ENCODE measurements at regions not wholly inside any gene's neighbourhood (a gene's known extent, or its start where the extent isn't known, plus 50 kb on each side); places are given as distances from the start of the nearest gene placed in this dataset.

- DNase-seq (ENCODE audit: low spot score), result no peak
- no peak overlapping the region for H3K27ac ChIP-seq
- ChIA-PET CTCF (interaction anchor here (0.6 kb wide), 1 partner anchor 152 kb away, joined by 3 read pairs; no protein-coding TSS in a partner anchor), POLR2A (ENCODE audit: low non-redundant PET) (no interaction called here)
- TF ChIP-seq CTCF (conservative IDR thresholded peaks at IDR 0.05; ENCODE audit: low read depth), result no peak
Measured at GRCh38 chr2:200218645-200219044, 87.8 kb upstream of the SPATS2L start.

- ChIA-PET CTCF (no interaction called here), POLR2A (ENCODE audit: low non-redundant PET) (no interaction called here)
- no peak overlapping the region for H3K27ac ChIP-seq
- no peak for DNase-seq (ENCODE audit: low spot score)
- TF ChIP-seq CTCF (conservative IDR thresholded peaks at IDR 0.05; ENCODE audit: low read depth), result no peak
Measured at GRCh38 chr2:200219309-200220113, 87.0 kb upstream of the SPATS2L start.

- CTCF ChIA-PET, result no interaction called here
- DNase-seq (ENCODE audit: low spot score), result no peak
- POLR2A ChIA-PET (ENCODE audit: low non-redundant PET), result no interaction called here
- no peak overlapping the region for H3K27ac ChIP-seq
- no peak for TF ChIP-seq CTCF (conservative IDR thresholded peaks at IDR 0.05; ENCODE audit: low read depth)
Measured at GRCh38 chr2:200220251-200220650, 86.2 kb upstream of the SPATS2L start.

- no peak for TF ChIP-seq CTCF (conservative IDR thresholded peaks at IDR 0.05; ENCODE audit: low read depth)
- no peak overlapping the region for H3K27ac ChIP-seq
- no peak for DNase-seq (ENCODE audit: low spot score)
- ChIA-PET POLR2A (ENCODE audit: low non-redundant PET) (no interaction called here), CTCF (interaction anchor here (0.7 kb wide), 1 partner anchor 220 kb away, joined by 3 read pairs; no protein-coding TSS in a partner anchor)
Measured at GRCh38 chr2:200221055-200221955, 85.2 kb upstream of the SPATS2L start.

- no peak for TF ChIP-seq CTCF (conservative IDR thresholded peaks at IDR 0.05; ENCODE audit: low read depth)
- no peak overlapping the region for H3K27ac ChIP-seq
- DNase-seq (ENCODE audit: low spot score), result no peak
- POLR2A ChIA-PET (ENCODE audit: low non-redundant PET), result no interaction called here
- CTCF ChIA-PET, result no interaction called here
Measured at GRCh38 chr2:200222791-200223190, 83.7 kb upstream of the SPATS2L start.

- ChIA-PET POLR2A (ENCODE audit: low non-redundant PET) (no interaction called here), CTCF (no interaction called here)
- no peak overlapping the region for H3K27ac ChIP-seq
- TF ChIP-seq CTCF (conservative IDR thresholded peaks at IDR 0.05; ENCODE audit: low read depth), result no peak
- DNase-seq (ENCODE audit: low spot score), result no peak
Measured at GRCh38 chr2:200223205-200223784, 83.2 kb upstream of the SPATS2L start.
